ENCODE measurements at regions not wholly inside any gene's neighbourhood (a gene's known extent, or its start where the extent isn't known, plus 50 kb on each side); places are given as distances from the start of the nearest gene placed in this dataset.

DNA sequence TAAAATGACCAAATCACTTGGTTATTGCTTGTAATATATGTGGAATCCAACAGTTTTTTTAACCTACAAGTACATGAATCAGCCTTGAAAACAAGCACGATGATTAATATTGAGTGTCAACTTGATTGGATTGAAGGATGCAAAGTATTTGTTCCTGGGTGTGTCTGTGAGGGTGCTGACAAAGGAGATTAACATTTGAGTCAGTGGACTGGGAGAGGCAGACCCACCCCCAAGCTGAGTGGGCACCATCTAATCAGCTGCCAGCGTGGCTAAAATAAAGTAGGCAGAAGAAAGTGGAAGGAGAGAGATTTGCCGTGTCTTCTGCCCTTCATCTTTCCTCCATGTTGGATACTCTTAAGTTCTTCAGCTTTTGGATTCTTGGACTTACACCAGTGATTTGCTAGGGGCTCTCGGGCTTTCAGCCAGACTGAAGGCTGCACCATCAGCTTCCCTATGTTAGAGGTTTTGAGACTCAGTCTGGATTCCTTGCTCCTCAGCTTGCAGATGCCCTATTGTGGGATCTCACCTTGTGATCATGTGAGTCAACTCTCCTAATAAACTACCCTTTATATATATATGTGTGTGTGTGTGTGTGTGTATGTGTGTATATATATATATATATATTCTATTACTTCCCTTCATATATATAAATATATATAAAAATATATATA is 118.4 kb upstream of the WDR11 start:
- DNase-seq (ENCODE audit: low spot score) = no peak
- in situ Hi-C loops (cut with MboI; ENCODE audit: low pct_unique_long_range_greater_than_20kb, low sequenced_read_pairs, unreplicated experiment) = loop anchor here (25.0 kb wide), 1 partner anchor 320 kb away; no protein-coding TSS in a partner anchor
- TF ChIP-seq, protein P1, sequence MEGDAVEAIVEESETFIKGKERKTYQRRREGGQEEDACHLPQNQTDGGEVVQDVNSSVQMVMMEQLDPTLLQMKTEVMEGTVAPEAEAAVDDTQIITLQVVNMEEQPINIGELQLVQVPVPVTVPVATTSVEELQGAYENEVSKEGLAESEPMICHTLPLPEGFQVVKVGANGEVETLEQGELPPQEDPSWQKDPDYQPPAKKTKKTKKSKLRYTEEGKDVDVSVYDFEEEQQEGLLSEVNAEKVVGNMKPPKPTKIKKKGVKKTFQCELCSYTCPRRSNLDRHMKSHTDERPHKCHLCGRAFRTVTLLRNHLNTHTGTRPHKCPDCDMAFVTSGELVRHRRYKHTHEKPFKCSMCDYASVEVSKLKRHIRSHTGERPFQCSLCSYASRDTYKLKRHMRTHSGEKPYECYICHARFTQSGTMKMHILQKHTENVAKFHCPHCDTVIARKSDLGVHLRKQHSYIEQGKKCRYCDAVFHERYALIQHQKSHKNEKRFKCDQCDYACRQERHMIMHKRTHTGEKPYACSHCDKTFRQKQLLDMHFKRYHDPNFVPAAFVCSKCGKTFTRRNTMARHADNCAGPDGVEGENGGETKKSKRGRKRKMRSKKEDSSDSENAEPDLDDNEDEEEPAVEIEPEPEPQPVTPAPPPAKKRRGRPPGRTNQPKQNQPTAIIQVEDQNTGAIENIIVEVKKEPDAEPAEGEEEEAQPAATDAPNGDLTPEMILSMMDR (IDR thresholded peaks at IDR 0.05; ENCODE audit: extremely low read depth, insufficient read depth, missing control alignments) = no peak

- in situ Hi-C loops (cut with MboI; ENCODE audit: low pct_unique_long_range_greater_than_20kb, low sequenced_read_pairs, unreplicated experiment) = loop anchor here (25.0 kb wide), 1 partner anchor 322 kb away; no protein-coding TSS in a partner anchor
- TF ChIP-seq, protein P1 (IDR thresholded peaks at IDR 0.05; ENCODE audit: extremely low read depth, insufficient read depth, missing control alignments) = no peak
- no peak for DNase-seq (ENCODE audit: low spot score)
These were observed 116.6 kb upstream of the WDR11 start for GRCh38 chr10:120734483-120735078.

DNA sequence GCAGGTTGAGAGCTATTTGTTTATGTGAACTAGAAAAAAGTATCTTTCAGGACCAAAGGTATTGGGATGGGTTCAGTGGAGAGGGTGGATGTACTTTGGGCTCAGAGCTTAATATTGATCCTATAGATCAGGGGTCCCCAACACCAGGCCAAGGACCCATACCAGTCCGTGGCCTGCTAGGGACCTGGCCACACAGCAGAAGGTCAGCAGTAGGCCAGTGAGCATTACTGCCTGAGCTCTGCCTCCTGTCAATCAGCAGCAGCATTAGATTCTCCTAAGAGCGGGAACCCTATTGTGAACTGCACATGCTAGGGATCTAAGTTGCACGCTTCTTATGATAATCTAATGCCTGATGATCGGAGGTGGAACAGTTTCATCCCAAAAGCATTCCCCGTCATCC is 115.8 kb upstream of the WDR11 start:
- in situ Hi-C loops (cut with MboI; ENCODE audit: low pct_unique_long_range_greater_than_20kb, low sequenced_read_pairs, unreplicated experiment) = loop anchor here (25.0 kb wide), 1 partner anchor 323 kb away; no protein-coding TSS in a partner anchor
- DNase-seq (ENCODE audit: low spot score) = no peak
- TF ChIP-seq, protein P1 (IDR thresholded peaks at IDR 0.05; ENCODE audit: extremely low read depth, insufficient read depth, missing control alignments) = no peak

GRCh38 chr10:120735773-120736371 is 115.3 kb upstream of the WDR11 start:
- peak; percentile 38 for DNase-seq (ENCODE audit: low spot score)
- TF ChIP-seq, protein P1 (IDR thresholded peaks at IDR 0.05; ENCODE audit: extremely low read depth, insufficient read depth, missing control alignments) = peak; percentile 62
- in situ Hi-C loops (cut with MboI; ENCODE audit: low pct_unique_long_range_greater_than_20kb, low sequenced_read_pairs, unreplicated experiment) = loop anchor here (25.0 kb wide), 1 partner anchor 324 kb away; no protein-coding TSS in a partner anchor

DNA sequence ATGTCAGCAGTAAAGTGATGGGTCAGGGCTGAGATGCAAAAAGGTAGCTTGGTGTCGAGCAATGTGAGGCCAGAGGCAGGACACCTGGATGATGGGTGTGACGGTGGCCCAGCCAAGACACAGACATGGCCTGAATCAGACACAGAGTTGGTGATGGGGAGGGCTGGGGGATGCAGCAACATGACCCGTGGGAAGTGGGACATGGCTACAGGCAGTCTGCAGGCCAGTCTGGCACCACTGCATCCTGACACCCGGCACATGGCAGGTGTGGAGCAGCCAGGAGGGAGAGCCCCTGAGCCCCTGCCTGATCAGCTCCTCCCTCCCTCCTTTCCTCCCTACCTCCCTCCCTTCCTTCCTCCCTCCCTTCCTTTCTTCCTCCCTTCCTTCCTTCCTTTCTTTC is 114.8 kb upstream of the WDR11 start:
- in situ Hi-C loops (cut with MboI; ENCODE audit: low pct_unique_long_range_greater_than_20kb, low sequenced_read_pairs, unreplicated experiment) = loop anchor here (25.0 kb wide), 1 partner anchor 324 kb away; no protein-coding TSS in a partner anchor
- TF ChIP-seq, protein P1 (IDR thresholded peaks at IDR 0.05; ENCODE audit: extremely low read depth, insufficient read depth, missing control alignments) = no peak

DNA sequence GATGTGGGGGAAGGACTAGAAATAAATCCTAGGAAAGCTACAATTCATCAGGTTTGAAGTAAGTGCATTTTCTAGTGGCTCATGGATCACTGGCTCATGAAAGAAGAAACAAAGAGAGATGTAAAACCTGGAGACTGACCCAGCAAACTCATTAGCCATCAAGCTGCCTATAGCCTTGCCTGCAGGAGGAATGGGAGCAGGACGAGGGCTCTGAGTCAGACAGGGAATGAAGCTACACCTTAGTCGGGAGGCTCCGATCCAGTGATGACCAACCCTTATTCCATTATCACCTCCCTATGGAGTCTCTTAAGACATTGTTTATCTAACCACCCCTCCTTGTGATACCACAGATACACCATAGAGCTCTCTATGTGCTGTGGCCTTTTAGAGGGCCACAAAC is 112.5 kb upstream of the WDR11 start:
- TF ChIP-seq, protein P1 (IDR thresholded peaks at IDR 0.05; ENCODE audit: extremely low read depth, insufficient read depth, missing control alignments) = no peak
- in situ Hi-C loops (cut with MboI; ENCODE audit: low pct_unique_long_range_greater_than_20kb, low sequenced_read_pairs, unreplicated experiment) = loop anchor here (25.0 kb wide), 1 partner anchor 326 kb away; no protein-coding TSS in a partner anchor
- no peak for DNase-seq (ENCODE audit: low spot score)

More for the DNA sequence above, 114.8 kb upstream of the WDR11 start:
- DNase-seq (ENCODE audit: low spot score) = no peak
